GM21447 (cell line): ENCODE measurements at regions not wholly inside any gene's neighbourhood (a gene's known extent, or its start where the extent isn't known, plus 50 kb on each side); places are given as distances from the start of the nearest gene placed in this dataset.

Experiments
- ATAC-seq: cut with Tn5 transposase; IDR thresholded peaks from one replicate; pipeline ENCODE4 v1.9.1; 2021; ENCODE audit not compliant: unreplicated experiment

- no peak for ATAC-seq
Measured at GRCh38 chr4:159003420-159004253, 99.2 kb upstream of the RAPGEF2 start.

GRCh38 chr4:159006202-159006601, 96.7 kb upstream of the RAPGEF2 start:
- no peak for ATAC-seq

GRCh38 chr4:159008671-159009070, 94.2 kb upstream of the RAPGEF2 start:
- ATAC-seq: no peak

GRCh38 chr4:159009521-159009920, 93.4 kb upstream of the RAPGEF2 start:
- ATAC-seq: no peak

GRCh38 chr4:159010100-159010499, 92.8 kb upstream of the RAPGEF2 start:
- ATAC-seq: no peak

GRCh38 chr4:159010563-159011260, 92.2 kb upstream of the RAPGEF2 start:
- no peak for ATAC-seq

- ATAC-seq: no peak
Measured at GRCh38 chr4:159012381-159012780, 90.5 kb upstream of the RAPGEF2 start.

GRCh38 chr4:159013692-159014091, 89.2 kb upstream of the RAPGEF2 start:
- ATAC-seq: no peak

- ATAC-seq: no peak
Measured at GRCh38 chr4:159014859-159015258, 88.0 kb upstream of the RAPGEF2 start.

GRCh38 chr4:159015841-159016240, 87.0 kb upstream of the RAPGEF2 start:
- ATAC-seq: no peak

GRCh38 chr4:159016593-159017024, 86.3 kb upstream of the RAPGEF2 start:
- peak; percentile 49 for ATAC-seq

- ATAC-seq: peak; percentile 42
Measured at GRCh38 chr4:159017323-159018026, 85.4 kb upstream of the RAPGEF2 start.

- ATAC-seq: peak; percentile 90
Measured at GRCh38 chr4:159018062-159018629, 84.7 kb upstream of the RAPGEF2 start.

GRCh38 chr4:159019356-159019755, 83.5 kb upstream of the RAPGEF2 start:
- no peak for ATAC-seq

GRCh38 chr4:159021597-159022385, 81.1 kb upstream of the RAPGEF2 start:
- no peak for ATAC-seq

- no peak for ATAC-seq
Measured at GRCh38 chr4:159023741-159024140, 79.1 kb upstream of the RAPGEF2 start.

- no peak for ATAC-seq
Measured at GRCh38 chr4:159024266-159024665, 78.6 kb upstream of the RAPGEF2 start.

- no peak for ATAC-seq
Measured at GRCh38 chr4:159024828-159025227, 78.1 kb upstream of the RAPGEF2 start.

GRCh38 chr4:159026329-159026728, 76.5 kb upstream of the RAPGEF2 start:
- no peak for ATAC-seq

GRCh38 chr4:159027535-159027934, 75.3 kb upstream of the RAPGEF2 start:
- no peak for ATAC-seq

- no peak for ATAC-seq
Measured at GRCh38 chr4:159029481-159029880, 73.4 kb upstream of the RAPGEF2 start.
